GM23248 (cell line): ENCODE measurements at regions not wholly inside any gene's neighbourhood (a gene's known extent, or its start where the extent isn't known, plus 50 kb on each side); places are given as distances from the start of the nearest gene placed in this dataset.

Experiments used
- EZH2 ChIP-seq: fragments of 200-600 bp; sonication (generic); IDR thresholded peaks from 2 replicates; pipeline ENCODE4 v1.6.1; 2018; ENCODE audit warnings: antibody characterized with exemption, mild to moderate bottlenecking; ENCODE audit not compliant: insufficient read depth, poor library complexity, severe bottlenecking
- EZH2phosphoT487 ChIP-seq: fragments of 200-600 bp; sonication (generic); IDR thresholded peaks from 2 replicates; pipeline ENCODE4 v1.6.1; 2018; ENCODE audit warnings: antibody characterized with exemption, moderate library complexity, mild to moderate bottlenecking, low read depth; ENCODE audit not compliant: insufficient read depth

- TF ChIP-seq EZH2 (no peak), EZH2phosphoT487 (no peak)
Observed at GRCh38 chr4:96375367-96375766, 535.5 kb downstream of the PDHA2 start.
